Esophagus (tissue), 2 donors: ENCODE measurements at regions not wholly inside any gene's neighbourhood (a gene's known extent, or its start where the extent isn't known, plus 50 kb on each side); places are given as distances from the start of the nearest gene placed in this dataset.
"Not testable (repeated sequence)": the region's sequence is repeated elsewhere in the genome, so short reads cannot be mapped to it uniquely, and the experiment has no call there.

Experiments used
- H3K27ac ChIP-seq, 2 donors: one replicate each; pipeline ENCODE4 v1.5.1; 2013; ENCODE audit warnings: low read depth in 2 of 2, mild to moderate bottlenecking in 2 of 2, inconsistent platforms in 1 of 2, low read length in 1 of 2, moderate library complexity in 1 of 2
- H3K27me3 ChIP-seq, 2 donors: one replicate each; pipeline ENCODE4 v1.6.1; 2013; ENCODE audit warnings: low read length in 2 of 2, control low read depth in 1 of 2, mild to moderate bottlenecking in 1 of 2; ENCODE audit not compliant: insufficient read depth in 2 of 2, control insufficient read depth in 1 of 2
- H3K36me3 ChIP-seq, 2 donors: one replicate each; pipeline ENCODE4 v1.6.1; 2013; ENCODE audit warnings: low read length in 1 of 2; ENCODE audit not compliant: control insufficient read depth in 2 of 2, insufficient read depth in 2 of 2
- H3K4me1 ChIP-seq, 2 donors: one replicate each; pipeline ENCODE4 v1.6.1; 2013; ENCODE audit warnings: low read length in 1 of 2; ENCODE audit not compliant: control insufficient read depth in 2 of 2, insufficient read depth in 2 of 2
- H3K4me3 ChIP-seq, 2 donors: one replicate each; pipeline ENCODE4 v1.5.1; 2013; ENCODE audit warnings: low read length in 2 of 2, mild to moderate bottlenecking in 2 of 2, low read depth in 1 of 2, moderate library complexity in 1 of 2
- H3K9me3 ChIP-seq, 2 donors: one replicate each; pipeline ENCODE4 v1.6.1; 2013; ENCODE audit warnings: mild to moderate bottlenecking in 2 of 2, low read depth in 1 of 2, low read length in 1 of 2, moderate library complexity in 1 of 2; ENCODE audit not compliant: control insufficient read depth in 2 of 2, insufficient read depth in 1 of 2
- WGBS, 2 donors: extraction: QIAGEN DNeasy Blood & Tissue Kit; methylation state at CpG; one replicate each; pipeline ENCODE4 v1.1.7; 2013; 5-methylcytosine and 5-hydroxymethylcytosine counted together
- donor health status: healthy with polysubstance abuse.
- donor health status: Bipolar disorder and iron deficiency.

GRCh38 chrX:27222661-27223060, 240.5 kb downstream of the PPP4R3C start:
- Histone ChIP-seq H3K4me3 (no peak overlapping the region), H3K4me1 (no peaks in the 10 kb centered on the region), H3K27ac (no peak overlapping the region), H3K27me3 (no peaks in the 10 kb centered on the region), H3K9me3 (no peaks in the 10 kb centered on the region), H3K36me3 (no peaks in the 10 kb centered on the region)
- 94 to 98% methylated on average over 8 of the region's 8 CpGs for WGBS, 2 donors

GRCh38 chrX:27186671-27187070, 276.5 kb downstream of the PPP4R3C start:
- Histone ChIP-seq H3K9me3 (no peaks in the 10 kb centered on the region), H3K4me1 (no peaks in the 10 kb centered on the region), H3K36me3 (no peaks in the 10 kb centered on the region), H3K27me3 (no peaks in the 10 kb centered on the region), H3K27ac (no peak overlapping the region), H3K4me3 (no peak overlapping the region)
- WGBS, 2 donors = 21 to 22% methylated on average over 5 of the region's 5 CpGs

- H3K9me3 ChIP-seq = no peaks in the 10 kb centered on the region
- H3K36me3 ChIP-seq = no peaks in the 10 kb centered on the region
- no peaks in the 10 kb centered on the region for H3K27me3 ChIP-seq
- no peak overlapping the region for H3K27ac ChIP-seq
- 52 to 54% methylated on average over 4 of the region's 4 CpGs for WGBS, 2 donors
- no peak overlapping the region for H3K4me3 ChIP-seq
- H3K4me1 ChIP-seq = no peaks in the 10 kb centered on the region
Measured at GRCh38 chrX:27163236-27163635, 299.9 kb downstream of the PPP4R3C start.

- Histone ChIP-seq H3K4me1 (no peaks in the 10 kb centered on the region), H3K36me3 (no peaks in the 10 kb centered on the region), H3K27ac (no peak overlapping the region), H3K9me3 (no peaks in the 10 kb centered on the region), H3K27me3 (no peaks in the 10 kb centered on the region), H3K4me3 (no peak overlapping the region)
- WGBS, 2 donors = 39 to 59% methylated on average over 1 of the region's 1 CpG
Measured at GRCh38 chrX:27162496-27162895, 300.6 kb downstream of the PPP4R3C start.

- H3K27ac ChIP-seq, H3K36me3 ChIP-seq, H3K4me3 ChIP-seq, H3K27me3 ChIP-seq, H3K9me3 ChIP-seq, H3K4me1 ChIP-seq: not testable (repeated sequence)
- 88 to 95% methylated on average over 14 to 21 of the region's 21 CpGs for WGBS, 2 donors
Measured at GRCh38 chrX:27156921-27157320, 306.2 kb downstream of the PPP4R3C start.

GRCh38 chrX:27136325-27136724, 326.8 kb downstream of the PPP4R3C start:
- Histone ChIP-seq H3K27me3 (no peaks in the 10 kb centered on the region), H3K27ac (no peak overlapping the region), H3K4me1 (no peaks in the 10 kb centered on the region), H3K4me3 (no peak overlapping the region), H3K36me3 (no peaks in the 10 kb centered on the region), H3K9me3 (no peaks in the 10 kb centered on the region)
- WGBS, 2 donors = 48 to 59% methylated on average over 1 of the region's 1 CpG

- Histone ChIP-seq H3K27ac (no peak overlapping the region), H3K27me3 (no peaks in the 10 kb centered on the region), H3K4me1 (no peaks in the 10 kb centered on the region), H3K36me3 (no peaks in the 10 kb centered on the region), H3K4me3 (no peak overlapping the region), H3K9me3 (no peaks in the 10 kb centered on the region)
- WGBS, 2 donors = 45 to 52% methylated on average over 1 of the region's 1 CpG
Measured at GRCh38 chrX:27132862-27133261, 330.3 kb downstream of the PPP4R3C start.

- not testable (repeated sequence) for H3K4me1 ChIP-seq, H3K4me3 ChIP-seq, H3K9me3 ChIP-seq, H3K27me3 ChIP-seq, H3K36me3 ChIP-seq, H3K27ac ChIP-seq
- WGBS, 2 donors = 56 to 72% methylated on average over 11 of the region's 11 CpGs
Measured at GRCh38 chrX:27087176-27087575, 376.0 kb downstream of the PPP4R3C start.

- no peaks in the 10 kb centered on the region for H3K36me3 ChIP-seq
- no peaks in the 10 kb centered on the region for H3K27me3 ChIP-seq
- WGBS, 2 donors = 58 to 63% methylated on average over 1 of the region's 1 CpG
- H3K9me3 ChIP-seq = no peaks in the 10 kb centered on the region
- H3K27ac ChIP-seq = no peak overlapping the region
- H3K4me1 ChIP-seq = no peaks in the 10 kb centered on the region
- no peak overlapping the region for H3K4me3 ChIP-seq
Measured at GRCh38 chrX:27086237-27086636, 376.9 kb downstream of the PPP4R3C start.

- Histone ChIP-seq H3K4me3 (no peak overlapping the region), H3K27me3 (no peaks in the 10 kb centered on the region), H3K27ac (no peak overlapping the region), H3K36me3 (no peaks in the 10 kb centered on the region), H3K9me3 (no peaks in the 10 kb centered on the region), H3K4me1 (no peaks in the 10 kb centered on the region)
- 71 to 81% methylated on average over 4 of the region's 4 CpGs for WGBS, 2 donors
Measured at GRCh38 chrX:27085346-27085745, 377.8 kb downstream of the PPP4R3C start.
